IMR-90 (cell line): ENCODE measurements at regions not wholly inside any gene's neighbourhood (a gene's known extent, or its start where the extent isn't known, plus 50 kb on each side); places are given as distances from the start of the nearest gene placed in this dataset.
"Not testable (repeated sequence)": the region's sequence is repeated elsewhere in the genome, so short reads cannot be mapped to it uniquely, and the experiment has no call there.

Experiments used
- ATAC-seq: fragments of 200-7000 bp; cut with Tn5 transposase; 2 replicates; pipeline ENCODE4 v1.9.1; 2020; ENCODE audit warnings: low read depth, mild to moderate bottlenecking, moderate library complexity
- BruUV-seq: library from RNA; stranded (reverse); fragments of 400-500 nt; replicated peaks from 2 replicates; lab custom pipeline; 2021; lab: Mats Ljungman, UMichigan
- CTCF ChIA-PET: fragments of 300-600 bp; formaldehyde crosslinking; extraction: SDS; loops from one replicate; lab custom pipeline; 2021; ENCODE audit warnings: antibody characterized with exemption; lab: Yijun Ruan, JAX
- POLR2A ChIA-PET: fragments of 300-600 bp; sonication (Branson Sonifier 250); formaldehyde crosslinking; loops from one replicate; lab custom pipeline; 2022; ENCODE audit warnings: antibody characterized with exemption; ENCODE audit not compliant: unreplicated experiment; lab: Charles Lee
- DNase-seq: peaks from one replicate; pipeline ENCODE4 v3.0.0; 2013
- H2AFZ ChIP-seq: replicated peaks from 2 replicates; pipeline ENCODE3; 2013; ENCODE audit warnings: low read length, mild to moderate bottlenecking; ENCODE audit not compliant: poor library complexity
- H2AK5ac ChIP-seq: 2 replicates; pipeline ENCODE4 v1.6.1; 2013; ENCODE audit warnings: low read depth, low read length, inconsistent platforms
- H2AK9ac ChIP-seq: replicated peaks from 2 replicates; pipeline ENCODE3; 2013; ENCODE audit warnings: mild to moderate bottlenecking, low read depth, low read length, moderate library complexity; ENCODE audit not compliant: poor library complexity
- H2BK120ac ChIP-seq: 2 replicates; pipeline ENCODE4 v1.6.1; 2013; ENCODE audit warnings: low read depth, low read length, inconsistent platforms
- H2BK15ac ChIP-seq: 3 replicates; pipeline ENCODE4 v1.6.1; 2013; ENCODE audit warnings: low read depth, low read length, inconsistent platforms
- H2BK20ac ChIP-seq: 2 replicates; pipeline ENCODE4 v1.6.1; 2013; ENCODE audit warnings: low read depth, mild to moderate bottlenecking, inconsistent platforms, low read length, moderate library complexity
- H2BK5ac ChIP-seq: 2 replicates; pipeline ENCODE4 v1.6.1; 2013; ENCODE audit warnings: mild to moderate bottlenecking, low read depth, low read length, inconsistent platforms; ENCODE audit not compliant: poor library complexity, severe bottlenecking
- H3K14ac ChIP-seq: replicated peaks from 2 replicates; pipeline ENCODE4 v1.6.1; 2013; ENCODE audit warnings: low read depth, low read length, inconsistent platforms
- H3K18ac ChIP-seq: 2 replicates; pipeline ENCODE4 v1.6.1; 2013; ENCODE audit warnings: low read depth, low read length, control low read depth
- H3K23ac ChIP-seq: 2 replicates; pipeline ENCODE4 v1.6.1; 2013; ENCODE audit warnings: low read depth, low read length, inconsistent platforms
- H3K27ac ChIP-seq: 2 replicates; pipeline ENCODE4 v1.5.1; 2013; ENCODE audit warnings: mild to moderate bottlenecking, control low read depth, low read length; ENCODE audit not compliant: insufficient read depth
- H3K27me3 ChIP-seq: 2 replicates; pipeline ENCODE4 v1.6.1; 2013; ENCODE audit warnings: low read length; ENCODE audit not compliant: control insufficient read depth, insufficient read depth
- H3K36me3 ChIP-seq: 2 replicates; pipeline ENCODE4 v1.6.1; 2013; ENCODE audit warnings: low read length, mixed read lengths; ENCODE audit not compliant: control insufficient read depth, insufficient read depth
- H3K4ac ChIP-seq: 2 replicates; pipeline ENCODE4 v1.6.1; 2013; ENCODE audit warnings: low read depth, low read length, inconsistent platforms
- H3K4me1 ChIP-seq: 2 replicates; pipeline ENCODE4 v1.6.1; 2013; ENCODE audit warnings: low read length, mixed read lengths; ENCODE audit not compliant: control insufficient read depth, insufficient read depth
- H3K4me2 ChIP-seq: 2 replicates; pipeline ENCODE4 v1.6.1; 2013; ENCODE audit warnings: low read depth, mild to moderate bottlenecking, control low read depth, low read length, moderate library complexity
- H3K4me3 ChIP-seq: 2 replicates; pipeline ENCODE4 v1.5.1; 2013; ENCODE audit warnings: low read depth, mild to moderate bottlenecking, control low read depth, low read length, moderate library complexity; ENCODE audit not compliant: insufficient read depth
- H3K56ac ChIP-seq: 2 replicates; pipeline ENCODE4 v1.6.1; 2013; ENCODE audit warnings: low read length, inconsistent platforms; ENCODE audit not compliant: insufficient read depth; ENCODE audit errors: extremely low read depth
- H3K79me1 ChIP-seq, 2 experiments: 2 replicates each; pipeline ENCODE4 v1.6.1; 2013; ENCODE audit warnings: low read length in 2 of 2, inconsistent platforms in 1 of 2, low read depth in 1 of 2
- H3K9ac ChIP-seq: 2 replicates; pipeline ENCODE4 v1.6.1; 2013; ENCODE audit warnings: low read depth, low read length, control low read depth
- H3K9me1 ChIP-seq: 2 replicates; pipeline ENCODE4 v1.6.1; 2013; ENCODE audit warnings: low read length, inconsistent platforms; ENCODE audit not compliant: insufficient read depth
- H3K9me3 ChIP-seq: 2 replicates; pipeline ENCODE4 v1.6.1; 2013; ENCODE audit warnings: low read length; ENCODE audit not compliant: control insufficient read depth, insufficient read depth
- H4K20me1 ChIP-seq: 2 replicates; pipeline ENCODE4 v1.6.1; 2013; ENCODE audit warnings: low read length, inconsistent platforms; ENCODE audit not compliant: insufficient read depth
- H4K5ac ChIP-seq: 2 replicates; pipeline ENCODE4 v1.6.1; 2013; ENCODE audit warnings: mild to moderate bottlenecking, low read depth, low read length, control low read depth
- H4K8ac ChIP-seq, 2 experiments: 2 replicates each; pipeline ENCODE4 v1.6.1; 2013; ENCODE audit warnings: low read depth in 2 of 2, low read length in 2 of 2, control low read depth in 1 of 2, inconsistent platforms in 1 of 2
- H4K91ac ChIP-seq: 2 replicates; pipeline ENCODE4 v1.6.1; 2013; ENCODE audit warnings: low read depth, low read length, inconsistent platforms; ENCODE audit not compliant: insufficient read depth
- WGBS, 2 experiments: methylation state at CpG; one replicate each; pipeline versions ENCODE4 v1.1.5 to v1.1.7; 2013; ENCODE audit warnings: missing lambda C conversion rate in 2 of 2; ENCODE audit not compliant: insufficient read length in 1 of 2; ENCODE audit errors: extremely low coverage in 2 of 2; 5-methylcytosine and 5-hydroxymethylcytosine counted together
- dilution Hi-C: fragments of 300-500 bp; cut with HindIII; formaldehyde crosslinking; loops from one replicate; pipeline ENCODE4 v1.14.3; 2018; ENCODE audit warnings: low sequenced_read_pairs; ENCODE audit not compliant: unreplicated experiment
- in situ Hi-C: fragments of 300-500 bp; cut with MboI; formaldehyde crosslinking; loops from 3 replicates; pipeline ENCODE4 v1.14.3; 2019; ENCODE audit warnings: low sequenced_read_pairs, inconsistent platforms, mixed read lengths
- intact Hi-C: fragments of 100-400 bp; cut with micrococcal nuclease; formaldehyde crosslinking; loops from 2 replicates; pipeline ENCODE4 v1.10.0; 2022

DNA sequence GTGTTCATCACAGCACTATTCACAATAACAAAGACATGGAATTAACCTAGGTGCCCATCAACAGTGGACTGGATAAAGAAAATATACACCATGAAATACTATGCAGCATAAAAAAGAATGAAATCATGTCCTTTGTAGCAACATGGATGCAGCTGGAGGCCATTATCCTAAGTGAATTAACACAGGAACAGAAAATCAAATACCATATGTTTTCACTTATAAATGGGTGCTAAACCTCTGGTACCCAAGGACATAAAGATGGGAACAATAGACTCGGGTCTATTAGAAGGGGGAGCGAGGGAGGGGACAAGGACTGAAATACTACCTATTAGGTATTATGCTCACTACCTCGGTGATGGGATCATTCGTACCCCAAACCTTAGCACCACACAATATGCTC is 66.4 kb upstream of the PTPN13 start:
- intact Hi-C loops, BruUV-seq: not testable (repeated sequence)

More for the DNA sequence above, 66.4 kb upstream of the PTPN13 start:
- H3K27me3 ChIP-seq, ATAC-seq, H3K27ac ChIP-seq, H4K8ac ChIP-seq, in situ Hi-C loops, CTCF ChIA-PET, H4K5ac ChIP-seq, H3K56ac ChIP-seq, H2BK5ac ChIP-seq, H2AK5ac ChIP-seq, H2BK20ac ChIP-seq, H3K9me3 ChIP-seq, H3K4me2 ChIP-seq, H4K91ac ChIP-seq, H3K36me3 ChIP-seq, H3K79me1 ChIP-seq, dilution Hi-C loops, POLR2A ChIA-PET, H3K4ac ChIP-seq, H3K4me1 ChIP-seq, H2BK15ac ChIP-seq, H3K4me3 ChIP-seq, H3K23ac ChIP-seq, H3K9me1 ChIP-seq, H2BK120ac ChIP-seq, H3K9ac ChIP-seq, DNase-seq, H4K20me1 ChIP-seq, H3K14ac ChIP-seq, H2AK9ac ChIP-seq, H2AFZ ChIP-seq, H3K18ac ChIP-seq: not testable (repeated sequence)
- WGBS, 2 experiments: no CpG with 5 or more reads among the region's 4 CpGs
